IMR-90 (cell line): ENCODE measurements at regions not wholly inside any gene's neighbourhood (a gene's known extent, or its start where the extent isn't known, plus 50 kb on each side); places are given as distances from the start of the nearest gene placed in this dataset.

Source experiments
- ATAC-seq: fragments of 200-7000 bp; cut with Tn5 transposase; 2 replicates; pipeline ENCODE4 v1.9.1; 2020; ENCODE audit warnings: low read depth, mild to moderate bottlenecking, moderate library complexity
- BruUV-seq: library from RNA; stranded (reverse); fragments of 400-500 nt; replicated peaks from 2 replicates; lab custom pipeline; 2021; lab: Mats Ljungman, UMichigan
- CTCF ChIA-PET: fragments of 300-600 bp; formaldehyde crosslinking; extraction: SDS; loops from one replicate; lab custom pipeline; 2021; ENCODE audit warnings: antibody characterized with exemption; lab: Yijun Ruan, JAX
- POLR2A ChIA-PET: fragments of 300-600 bp; sonication (Branson Sonifier 250); formaldehyde crosslinking; loops from one replicate; lab custom pipeline; 2022; ENCODE audit warnings: antibody characterized with exemption; ENCODE audit not compliant: unreplicated experiment; lab: Charles Lee
- DNase-seq: peaks from one replicate; pipeline ENCODE4 v3.0.0; 2013
- H2AFZ ChIP-seq: replicated peaks from 2 replicates; pipeline ENCODE3; 2013; ENCODE audit warnings: low read length, mild to moderate bottlenecking; ENCODE audit not compliant: poor library complexity
- H2AK5ac ChIP-seq: 2 replicates; pipeline ENCODE4 v1.6.1; 2013; ENCODE audit warnings: low read depth, low read length, inconsistent platforms
- H2AK9ac ChIP-seq: replicated peaks from 2 replicates; pipeline ENCODE3; 2013; ENCODE audit warnings: mild to moderate bottlenecking, low read depth, low read length, moderate library complexity; ENCODE audit not compliant: poor library complexity
- H2BK120ac ChIP-seq: 2 replicates; pipeline ENCODE4 v1.6.1; 2013; ENCODE audit warnings: low read depth, low read length, inconsistent platforms
- H2BK15ac ChIP-seq: 3 replicates; pipeline ENCODE4 v1.6.1; 2013; ENCODE audit warnings: low read depth, low read length, inconsistent platforms
- H2BK20ac ChIP-seq: 2 replicates; pipeline ENCODE4 v1.6.1; 2013; ENCODE audit warnings: low read depth, mild to moderate bottlenecking, inconsistent platforms, low read length, moderate library complexity
- H2BK5ac ChIP-seq: 2 replicates; pipeline ENCODE4 v1.6.1; 2013; ENCODE audit warnings: mild to moderate bottlenecking, low read depth, low read length, inconsistent platforms; ENCODE audit not compliant: poor library complexity, severe bottlenecking
- H3K14ac ChIP-seq: replicated peaks from 2 replicates; pipeline ENCODE4 v1.6.1; 2013; ENCODE audit warnings: low read depth, low read length, inconsistent platforms
- H3K18ac ChIP-seq: 2 replicates; pipeline ENCODE4 v1.6.1; 2013; ENCODE audit warnings: low read depth, low read length, control low read depth
- H3K23ac ChIP-seq: 2 replicates; pipeline ENCODE4 v1.6.1; 2013; ENCODE audit warnings: low read depth, low read length, inconsistent platforms
- H3K27ac ChIP-seq: 2 replicates; pipeline ENCODE4 v1.5.1; 2013; ENCODE audit warnings: mild to moderate bottlenecking, control low read depth, low read length; ENCODE audit not compliant: insufficient read depth
- H3K27me3 ChIP-seq: 2 replicates; pipeline ENCODE4 v1.6.1; 2013; ENCODE audit warnings: low read length; ENCODE audit not compliant: control insufficient read depth, insufficient read depth
- H3K36me3 ChIP-seq: 2 replicates; pipeline ENCODE4 v1.6.1; 2013; ENCODE audit warnings: low read length, mixed read lengths; ENCODE audit not compliant: control insufficient read depth, insufficient read depth
- H3K4ac ChIP-seq: 2 replicates; pipeline ENCODE4 v1.6.1; 2013; ENCODE audit warnings: low read depth, low read length, inconsistent platforms
- H3K4me1 ChIP-seq: 2 replicates; pipeline ENCODE4 v1.6.1; 2013; ENCODE audit warnings: low read length, mixed read lengths; ENCODE audit not compliant: control insufficient read depth, insufficient read depth
- H3K4me2 ChIP-seq: 2 replicates; pipeline ENCODE4 v1.6.1; 2013; ENCODE audit warnings: low read depth, mild to moderate bottlenecking, control low read depth, low read length, moderate library complexity
- H3K4me3 ChIP-seq: 2 replicates; pipeline ENCODE4 v1.5.1; 2013; ENCODE audit warnings: low read depth, mild to moderate bottlenecking, control low read depth, low read length, moderate library complexity; ENCODE audit not compliant: insufficient read depth
- H3K56ac ChIP-seq: 2 replicates; pipeline ENCODE4 v1.6.1; 2013; ENCODE audit warnings: low read length, inconsistent platforms; ENCODE audit not compliant: insufficient read depth; ENCODE audit errors: extremely low read depth
- H3K79me1 ChIP-seq, 2 experiments: 2 replicates each; pipeline ENCODE4 v1.6.1; 2013; ENCODE audit warnings: low read length in 2 of 2, inconsistent platforms in 1 of 2, low read depth in 1 of 2
- H3K9ac ChIP-seq: 2 replicates; pipeline ENCODE4 v1.6.1; 2013; ENCODE audit warnings: low read depth, low read length, control low read depth
- H3K9me1 ChIP-seq: 2 replicates; pipeline ENCODE4 v1.6.1; 2013; ENCODE audit warnings: low read length, inconsistent platforms; ENCODE audit not compliant: insufficient read depth
- H3K9me3 ChIP-seq: 2 replicates; pipeline ENCODE4 v1.6.1; 2013; ENCODE audit warnings: low read length; ENCODE audit not compliant: control insufficient read depth, insufficient read depth
- H4K20me1 ChIP-seq: 2 replicates; pipeline ENCODE4 v1.6.1; 2013; ENCODE audit warnings: low read length, inconsistent platforms; ENCODE audit not compliant: insufficient read depth
- H4K5ac ChIP-seq: 2 replicates; pipeline ENCODE4 v1.6.1; 2013; ENCODE audit warnings: mild to moderate bottlenecking, low read depth, low read length, control low read depth
- H4K8ac ChIP-seq, 2 experiments: 2 replicates each; pipeline ENCODE4 v1.6.1; 2013; ENCODE audit warnings: low read depth in 2 of 2, low read length in 2 of 2, control low read depth in 1 of 2, inconsistent platforms in 1 of 2
- H4K91ac ChIP-seq: 2 replicates; pipeline ENCODE4 v1.6.1; 2013; ENCODE audit warnings: low read depth, low read length, inconsistent platforms; ENCODE audit not compliant: insufficient read depth
- BHLHE40 ChIP-seq: fragments of 150-350 bp; IDR thresholded peaks from 2 replicates; pipeline ENCODE4 v1.6.1; 2016; ENCODE audit warnings: mild to moderate bottlenecking, low read depth, low read length
- CEBPB ChIP-seq: IDR thresholded peaks from 2 replicates; pipeline ENCODE4 v1.6.1; 2012; ENCODE audit warnings: low read depth, low read length, improper control_type of control experiment
- CHD1 ChIP-seq: IDR thresholded peaks from 2 replicates; pipeline ENCODE4 v1.6.1; 2012; ENCODE audit warnings: low read depth, low read length, improper control_type of control experiment
- MAFK ChIP-seq: IDR thresholded peaks from 2 replicates; pipeline ENCODE4 v1.6.1; 2012; ENCODE audit warnings: low read depth, low read length, improper control_type of control experiment
- MAZ ChIP-seq: IDR thresholded peaks from 2 replicates; pipeline ENCODE4 v1.6.1; 2012; ENCODE audit warnings: low read depth, mild to moderate bottlenecking, low read length, improper control_type of control experiment, moderate library complexity, borderline replicate concordance
- NFE2L2 ChIP-seq: fragments of 150-350 bp; IDR thresholded peaks from 2 replicates; pipeline ENCODE4 v1.6.1; 2016; ENCODE audit warnings: low read depth, mild to moderate bottlenecking, low read length
- RFX5 ChIP-seq: IDR thresholded peaks from 2 replicates; pipeline ENCODE4 v1.8.0; 2012; ENCODE audit warnings: low read depth, mild to moderate bottlenecking, low read length, moderate library complexity
- SMC3 ChIP-seq: fragments of 150-350 bp; IDR thresholded peaks from 2 replicates; pipeline ENCODE4 v1.6.1; 2016; ENCODE audit warnings: low read depth, mild to moderate bottlenecking, antibody characterized with exemption, low read length, moderate library complexity
- USF2 ChIP-seq: fragments of 150-350 bp; IDR thresholded peaks from 2 replicates; pipeline ENCODE4 v1.6.1; 2017; ENCODE audit warnings: mild to moderate bottlenecking, antibody characterized with exemption, low read length, low read depth
- whole genome bisulfite sequencing, 2 experiments: methylation state at CpG; one replicate each; pipeline versions ENCODE4 v1.1.5 to v1.1.7; 2013; ENCODE audit warnings: missing lambda C conversion rate in 2 of 2; ENCODE audit not compliant: insufficient read length in 1 of 2; ENCODE audit errors: extremely low coverage in 2 of 2; 5-methylcytosine and 5-hydroxymethylcytosine counted together
- dilution Hi-C: fragments of 300-500 bp; cut with HindIII; formaldehyde crosslinking; loops from one replicate; pipeline ENCODE4 v1.14.3; 2018; ENCODE audit warnings: low sequenced_read_pairs; ENCODE audit not compliant: unreplicated experiment
- in situ Hi-C: fragments of 300-500 bp; cut with MboI; formaldehyde crosslinking; loops from 3 replicates; pipeline ENCODE4 v1.14.3; 2019; ENCODE audit warnings: low sequenced_read_pairs, inconsistent platforms, mixed read lengths
- intact Hi-C: fragments of 100-400 bp; cut with micrococcal nuclease; formaldehyde crosslinking; loops from 2 replicates; pipeline ENCODE4 v1.10.0; 2022
- TF ChIP-seq, protein P1 (sequence below): conservative IDR thresholded peaks from 2 replicates; pipeline ENCODE4 v1.5.1; 2012; ENCODE audit warnings: mild to moderate bottlenecking, low read depth, low read length, improper control_type of control experiment

- H3K9me3 ChIP-seq: peaks cover 6% of the 10 kb centered on the region; the same call in 1 of the 2 replicates
- DNase-seq: peak; percentile 2
- no peak overlapping the region for H2BK15ac ChIP-seq
- H3K14ac ChIP-seq: no peak overlapping the region
- H3K23ac ChIP-seq: no peak overlapping the region
- no peaks in the 10 kb centered on the region for H3K9me1 ChIP-seq
- in situ Hi-C loops: no loop called here
- dilution Hi-C loops: no loop called here
- no peak overlapping the region for H2BK5ac ChIP-seq
- no peak overlapping the region for H3K9ac ChIP-seq
- ChIA-PET POLR2A (no interaction called here), CTCF (no interaction called here)
- H2BK120ac ChIP-seq: no peak overlapping the region
- BruUV-seq: no TSS peak
- WGBS, 2 experiments: 0% methylated on average over 2 of the region's 15 CpGs; no CpG with 5 or more reads in 1 of the 2 experiments
- no peak overlapping the region for H2AK9ac ChIP-seq
- H4K91ac ChIP-seq: no peak overlapping the region
- H2AFZ ChIP-seq: no peak overlapping the region
- no peak overlapping the region for H3K4me3 ChIP-seq
- no peak overlapping the region; the same call in 1 of the 2 replicates for H3K4me2 ChIP-seq
- H3K4ac ChIP-seq: no peak overlapping the region
- H3K36me3 ChIP-seq: no peaks in the 10 kb centered on the region
- peaks cover 5% of the 10 kb centered on the region for H3K27me3 ChIP-seq
- H4K5ac ChIP-seq: no peak overlapping the region
- no peak overlapping the region for H3K18ac ChIP-seq
- no peaks in the 10 kb centered on the region for H3K79me1 ChIP-seq
- no peak overlapping the region for H3K56ac ChIP-seq
- peak; percentile 51; the same call in 1 of the 2 replicates for ATAC-seq
- H3K4me1 ChIP-seq: no peaks in the 10 kb centered on the region
- H2BK20ac ChIP-seq: no peak overlapping the region
- no peak overlapping the region for H4K8ac ChIP-seq
- H3K27ac ChIP-seq: no peak overlapping the region
- intact Hi-C loops: no loop called here
- no peaks in the 10 kb centered on the region for H4K20me1 ChIP-seq
- TF ChIP-seq SMC3: no peak
- no peak for TF ChIP-seq USF2
- TF ChIP-seq CEBPB: no peak
- TF ChIP-seq CHD1: no peak
- TF ChIP-seq MAFK: no peak
- TF ChIP-seq BHLHE40: no peak
- TF ChIP-seq MAZ: no peak
- TF ChIP-seq, protein P1, sequence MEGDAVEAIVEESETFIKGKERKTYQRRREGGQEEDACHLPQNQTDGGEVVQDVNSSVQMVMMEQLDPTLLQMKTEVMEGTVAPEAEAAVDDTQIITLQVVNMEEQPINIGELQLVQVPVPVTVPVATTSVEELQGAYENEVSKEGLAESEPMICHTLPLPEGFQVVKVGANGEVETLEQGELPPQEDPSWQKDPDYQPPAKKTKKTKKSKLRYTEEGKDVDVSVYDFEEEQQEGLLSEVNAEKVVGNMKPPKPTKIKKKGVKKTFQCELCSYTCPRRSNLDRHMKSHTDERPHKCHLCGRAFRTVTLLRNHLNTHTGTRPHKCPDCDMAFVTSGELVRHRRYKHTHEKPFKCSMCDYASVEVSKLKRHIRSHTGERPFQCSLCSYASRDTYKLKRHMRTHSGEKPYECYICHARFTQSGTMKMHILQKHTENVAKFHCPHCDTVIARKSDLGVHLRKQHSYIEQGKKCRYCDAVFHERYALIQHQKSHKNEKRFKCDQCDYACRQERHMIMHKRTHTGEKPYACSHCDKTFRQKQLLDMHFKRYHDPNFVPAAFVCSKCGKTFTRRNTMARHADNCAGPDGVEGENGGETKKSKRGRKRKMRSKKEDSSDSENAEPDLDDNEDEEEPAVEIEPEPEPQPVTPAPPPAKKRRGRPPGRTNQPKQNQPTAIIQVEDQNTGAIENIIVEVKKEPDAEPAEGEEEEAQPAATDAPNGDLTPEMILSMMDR: no peak
- no peak for TF ChIP-seq NFE2L2
- TF ChIP-seq RFX5: no peak
- no peak overlapping the region for H2AK5ac ChIP-seq
These were observed 127.6 kb downstream of the WDR11 start for GRCh38 chr10:120978589-120979252.
